DMS153 (cell line): ENCODE measurements at regions not wholly inside any gene's neighbourhood (a gene's known extent, or its start where the extent isn't known, plus 50 kb on each side); places are given as distances from the start of the nearest gene placed in this dataset.

ENCODE experiments used
- DNase-seq: peaks from one replicate; lab custom pipeline; 2025; lab: John Stamatoyannopoulos, UW

DNA sequence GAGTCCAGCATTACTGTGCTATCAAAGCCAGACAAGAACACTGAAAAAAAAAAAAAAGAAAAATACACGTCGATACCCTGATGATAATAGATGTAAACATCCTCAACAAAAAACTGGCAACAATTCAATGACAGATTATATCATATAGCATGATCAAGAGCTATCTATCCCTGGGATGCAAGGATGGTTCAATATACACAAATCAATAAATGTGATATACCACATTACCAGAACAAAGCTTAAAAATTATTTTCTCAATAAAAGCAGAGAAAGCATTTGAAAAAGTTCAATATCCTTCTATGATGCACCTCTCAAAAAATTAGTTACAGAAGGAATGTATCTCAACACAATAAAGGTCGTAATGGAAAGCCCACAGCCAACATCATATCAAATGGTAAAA lies 332.8 kb upstream of the MMADHC start:
- DNase-seq, result no peak

DNA sequence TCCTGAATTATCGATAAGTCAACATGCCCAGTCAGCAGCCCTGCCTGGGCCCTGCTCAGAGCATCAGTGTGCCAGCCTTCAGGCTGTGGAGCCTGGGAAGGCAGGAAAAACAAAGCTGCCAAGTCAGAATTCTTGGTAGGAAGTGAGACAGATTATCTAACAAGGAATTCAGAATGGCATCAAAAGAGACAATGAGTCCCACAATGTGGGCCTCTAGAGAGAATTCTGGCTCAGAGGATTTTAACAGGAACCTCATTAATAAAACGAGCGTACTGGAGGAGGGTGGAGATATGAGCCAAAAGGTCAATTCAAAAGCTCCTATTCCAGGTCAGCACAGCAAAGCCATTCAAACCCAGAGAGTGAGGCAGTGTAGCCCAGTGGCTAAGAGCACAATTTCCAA lies 327.6 kb upstream of the MMADHC start:
- DNase-seq, result no peak

DNA sequence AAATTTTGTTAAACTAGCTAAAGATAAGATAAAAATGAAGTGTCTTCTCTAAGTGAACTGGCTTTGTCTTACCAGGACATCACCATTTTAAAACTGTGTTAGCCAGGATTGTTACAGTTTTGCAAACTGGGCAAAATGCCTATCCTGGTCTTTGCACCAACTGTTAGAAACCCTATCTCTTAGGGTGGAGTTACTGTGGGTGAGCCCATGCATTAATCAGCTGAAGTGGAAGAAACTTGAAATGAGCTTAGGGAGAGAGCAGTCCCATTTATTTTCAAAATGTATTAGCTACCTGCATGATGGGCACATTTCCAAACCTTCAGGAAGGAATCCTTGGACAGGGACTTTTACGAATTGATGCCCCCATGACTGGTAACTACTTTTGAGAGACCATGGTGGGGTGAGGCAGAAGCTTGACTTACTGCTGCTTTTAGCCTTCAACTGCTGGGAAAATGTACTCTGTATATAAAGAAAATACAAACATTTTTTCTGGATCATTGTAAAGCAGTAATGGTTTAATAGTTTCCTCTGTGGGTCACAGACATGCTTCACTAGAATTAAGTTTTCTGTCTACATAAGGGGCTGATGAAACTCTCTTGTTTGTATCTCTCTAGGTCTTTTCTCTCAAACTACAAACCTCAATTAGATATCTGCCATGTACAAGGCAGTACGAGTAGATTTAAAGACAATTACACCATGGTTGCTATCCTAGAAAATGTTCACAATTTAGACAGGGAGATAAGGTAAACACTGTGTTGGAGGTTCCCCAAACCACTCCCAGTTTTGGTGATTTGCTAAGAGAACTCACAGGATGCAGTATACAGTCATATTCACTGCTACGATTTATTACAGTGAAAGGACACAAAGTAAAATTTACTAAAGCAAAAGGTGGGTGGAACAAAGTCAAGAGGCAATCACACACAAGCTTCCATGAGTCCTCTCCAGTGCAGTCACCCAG lies 321.4 kb upstream of the MMADHC start:
- peak; percentile 74 for DNase-seq

DNA sequence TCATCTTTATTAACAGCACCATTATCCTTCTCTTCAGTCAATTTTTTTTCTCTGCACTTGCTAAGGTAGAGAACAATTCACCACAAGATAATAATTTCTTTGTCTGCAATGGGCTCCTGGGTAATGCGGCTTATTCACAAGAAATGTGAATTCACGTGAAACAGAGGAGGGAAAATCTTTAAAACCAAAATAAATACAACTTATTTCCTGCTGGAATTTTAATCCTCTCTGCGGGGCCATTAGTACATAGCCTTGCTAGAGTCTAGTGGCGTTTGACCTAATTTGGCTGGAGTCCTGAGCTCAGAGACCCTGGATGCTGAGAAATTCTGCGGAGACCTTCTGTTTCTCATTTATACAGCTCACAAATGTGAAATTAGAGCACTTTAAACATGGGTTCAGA lies 319.3 kb upstream of the MMADHC start:
- DNase-seq, result no peak

DNA sequence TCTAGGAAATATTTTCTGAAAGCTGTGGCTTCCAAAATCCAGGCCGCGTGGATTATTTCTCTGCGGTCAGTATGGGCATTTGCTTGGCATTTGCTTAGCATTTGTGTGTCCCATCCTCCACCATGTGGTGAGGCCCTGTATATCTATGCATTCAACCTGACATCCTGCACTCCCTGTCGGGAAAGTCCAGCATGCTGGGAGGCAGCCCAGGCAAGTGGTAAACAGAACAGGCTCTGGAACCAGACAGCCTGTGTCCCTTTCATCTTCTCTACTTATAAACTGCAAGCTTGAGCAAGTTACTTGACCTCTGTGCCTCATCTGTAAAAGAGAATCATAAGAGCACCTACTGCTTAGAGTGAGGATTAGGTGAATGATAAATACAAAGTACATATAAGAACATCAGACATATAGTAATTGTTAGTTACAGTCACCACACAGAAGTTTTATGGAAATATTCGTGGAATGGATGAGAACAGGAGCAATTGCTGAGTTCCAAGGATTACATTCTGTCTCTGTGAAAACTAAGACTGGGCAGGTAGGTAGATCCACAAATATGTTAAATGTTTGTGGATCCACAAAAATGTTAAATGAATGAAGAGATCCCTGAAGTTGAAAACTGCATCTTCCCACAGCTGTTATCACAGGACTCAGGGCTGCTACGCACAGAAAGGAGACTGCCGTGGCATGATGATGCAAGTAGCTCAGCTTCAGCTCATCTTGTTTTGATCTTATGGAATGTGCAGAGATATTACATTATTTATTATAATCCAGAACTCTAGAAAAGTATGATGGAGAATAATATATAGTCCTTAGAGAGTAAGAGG lies 317.0 kb upstream of the MMADHC start:
- DNase-seq, result no peak

DNA sequence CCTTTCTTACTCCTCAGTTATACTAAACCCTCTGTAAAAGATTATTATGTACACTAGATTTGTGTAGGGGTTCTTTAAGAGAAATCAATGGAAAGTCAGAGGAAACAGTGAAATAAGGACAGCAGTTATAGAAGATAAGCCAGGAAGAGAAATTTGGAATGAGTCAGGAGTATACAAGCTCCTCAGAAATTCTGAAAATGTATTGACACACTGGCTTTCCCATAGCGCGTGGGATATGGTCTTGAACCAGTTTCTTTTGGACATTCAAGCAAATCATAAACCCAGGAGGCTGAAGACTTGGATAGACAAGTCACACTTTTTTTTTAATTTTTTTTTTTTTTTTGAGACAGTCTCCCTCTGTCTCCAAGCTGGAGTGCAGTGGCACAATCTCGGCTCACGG lies 316.1 kb upstream of the MMADHC start:
- no peak for DNase-seq

DNA sequence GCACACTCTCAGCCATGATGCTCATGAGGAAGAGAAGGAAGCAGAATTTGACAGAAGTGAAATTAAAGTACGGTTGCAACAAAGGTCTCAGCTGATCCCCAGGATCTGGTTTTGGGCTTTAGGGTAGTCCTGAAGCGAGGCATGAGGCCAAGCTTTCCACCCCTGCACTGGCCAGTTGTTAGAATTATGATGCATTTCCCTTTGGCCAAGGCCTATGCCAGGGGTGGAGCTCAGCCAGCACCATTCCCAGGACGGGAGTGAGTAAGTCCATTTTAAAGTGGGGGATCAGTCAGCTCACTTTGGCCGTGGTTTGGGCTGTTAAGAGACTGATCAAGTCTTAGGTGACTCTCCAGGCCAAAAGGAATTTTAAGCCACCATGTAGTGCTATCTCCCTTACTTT lies 314.5 kb upstream of the MMADHC start:
- no peak for DNase-seq

DNA sequence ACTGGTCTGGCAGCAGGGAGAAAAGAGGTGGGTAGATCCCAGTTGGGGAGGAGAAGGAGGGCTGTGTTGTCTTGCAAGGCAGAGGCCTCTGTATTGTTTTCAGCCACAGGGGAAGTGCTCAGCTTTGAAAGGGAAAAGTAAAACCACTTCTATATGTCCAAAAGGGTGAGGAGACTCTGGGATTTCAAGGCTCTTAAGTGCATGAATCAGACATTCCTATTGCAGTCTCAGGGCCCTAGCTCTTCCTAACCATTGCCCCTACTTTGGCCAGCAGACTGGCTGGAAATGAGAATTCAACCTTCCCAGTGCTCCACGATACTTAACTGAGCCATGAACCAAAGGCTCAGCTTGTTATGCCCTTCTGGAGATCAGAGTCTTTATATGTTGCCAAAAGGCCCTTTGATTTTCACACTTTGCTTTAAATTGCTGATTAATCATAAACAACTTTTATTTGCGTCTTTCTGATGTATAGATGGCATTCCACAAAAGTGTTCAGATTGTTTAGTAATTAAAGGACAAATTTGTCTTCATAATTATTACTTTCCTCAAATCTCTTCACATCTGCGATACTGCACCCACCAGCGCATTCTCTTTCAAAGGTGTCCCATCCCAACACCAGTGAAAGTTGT lies 313.8 kb upstream of the MMADHC start:
- no peak for DNase-seq

DNA sequence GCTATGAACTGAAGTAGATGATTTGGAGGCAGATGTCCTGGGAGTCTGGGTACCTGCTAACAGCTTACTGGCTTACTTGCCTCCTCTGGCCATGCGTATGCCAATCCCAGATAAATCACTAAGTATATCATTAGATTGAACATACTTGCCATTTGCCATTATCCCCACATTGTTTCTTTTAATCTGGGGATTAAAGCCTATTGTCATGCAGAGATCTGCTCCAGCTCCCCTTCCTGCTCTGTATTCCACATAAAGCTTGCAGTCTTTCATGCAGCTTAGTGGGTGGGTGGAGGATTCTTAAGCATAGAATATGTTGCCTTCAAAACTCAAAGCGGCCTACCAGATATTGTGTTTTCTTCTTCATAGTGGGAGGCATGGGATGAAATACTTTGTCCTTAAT lies 311.8 kb upstream of the MMADHC start:
- DNase-seq, result no peak

DNA sequence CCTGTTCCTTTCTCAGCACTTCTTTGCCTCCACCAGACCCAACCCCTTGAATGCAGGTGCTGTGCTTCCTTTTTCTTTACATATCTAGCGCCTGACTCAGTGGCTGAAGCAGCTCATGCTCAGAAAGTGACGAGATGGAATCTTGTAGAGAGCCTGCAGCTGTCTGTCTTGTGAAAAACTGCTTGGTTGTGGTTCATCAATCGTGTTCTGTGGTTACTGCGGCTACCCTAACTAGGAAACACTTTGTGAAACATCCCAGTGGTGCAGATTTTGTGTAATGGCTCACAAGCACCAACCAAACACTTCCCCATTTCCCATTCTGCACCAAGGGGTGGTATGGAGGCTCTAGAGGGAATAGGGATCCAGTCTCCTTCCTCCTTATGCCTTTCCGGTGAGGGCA lies 307.2 kb upstream of the MMADHC start:
- DNase-seq, result no peak

DNA sequence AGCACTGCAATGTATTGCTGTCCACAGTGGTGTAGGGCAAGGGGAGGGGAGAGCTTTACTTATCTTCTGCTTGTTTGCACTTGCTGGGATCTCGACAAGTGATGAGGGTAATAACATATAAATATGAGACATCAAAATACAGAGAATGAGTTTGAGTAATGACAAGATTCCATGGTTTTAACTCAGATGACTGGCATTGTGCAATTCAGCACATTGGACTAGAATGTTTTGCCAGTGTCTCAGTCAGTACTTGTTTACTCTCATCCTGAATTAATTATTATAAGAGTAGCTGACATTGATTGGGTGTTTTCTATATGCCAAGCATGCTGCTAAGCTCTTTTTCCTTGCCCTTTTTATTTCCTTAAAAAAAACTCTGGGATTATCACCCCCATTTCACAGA lies 306.7 kb upstream of the MMADHC start:
- DNase-seq, result no peak

DNA sequence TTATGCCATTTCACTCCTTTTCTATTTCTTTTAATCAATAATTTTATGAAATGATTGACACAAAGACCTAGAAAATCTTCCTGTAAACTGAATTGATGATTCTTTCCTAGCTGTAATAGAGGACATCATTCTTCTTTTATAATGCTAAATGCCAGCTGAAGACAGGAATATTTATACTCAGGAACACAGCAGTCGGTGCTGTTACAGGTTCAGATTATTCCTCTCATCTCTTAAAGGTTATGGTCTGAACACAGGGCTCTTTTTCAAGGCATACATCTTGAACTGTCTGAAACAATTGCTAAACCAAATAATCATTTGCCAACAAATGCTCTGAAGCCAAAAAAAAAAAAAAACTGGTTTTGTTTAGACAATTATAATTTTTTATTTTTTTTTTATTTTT lies 305.0 kb upstream of the MMADHC start:
- DNase-seq, result no peak

DNA sequence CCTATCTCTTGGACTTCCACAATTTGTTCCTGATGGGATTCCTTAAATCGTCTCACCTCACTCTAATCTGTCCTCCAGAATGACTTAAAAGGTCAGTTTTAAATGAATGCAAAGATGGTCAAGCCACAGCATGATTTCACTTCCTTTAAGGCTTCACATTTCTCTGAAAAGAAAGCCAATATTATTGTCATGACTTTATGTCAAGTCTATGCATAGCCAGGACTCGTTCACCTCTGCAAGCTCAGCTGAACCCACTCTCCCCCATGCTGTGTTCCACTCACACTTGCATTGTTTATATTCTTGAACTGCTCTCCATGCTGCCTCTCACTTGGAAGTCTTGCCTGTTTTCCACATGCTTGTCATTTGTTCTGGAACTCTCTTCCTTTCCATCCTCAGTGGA lies 298.4 kb upstream of the MMADHC start:
- DNase-seq, result no peak

DNA sequence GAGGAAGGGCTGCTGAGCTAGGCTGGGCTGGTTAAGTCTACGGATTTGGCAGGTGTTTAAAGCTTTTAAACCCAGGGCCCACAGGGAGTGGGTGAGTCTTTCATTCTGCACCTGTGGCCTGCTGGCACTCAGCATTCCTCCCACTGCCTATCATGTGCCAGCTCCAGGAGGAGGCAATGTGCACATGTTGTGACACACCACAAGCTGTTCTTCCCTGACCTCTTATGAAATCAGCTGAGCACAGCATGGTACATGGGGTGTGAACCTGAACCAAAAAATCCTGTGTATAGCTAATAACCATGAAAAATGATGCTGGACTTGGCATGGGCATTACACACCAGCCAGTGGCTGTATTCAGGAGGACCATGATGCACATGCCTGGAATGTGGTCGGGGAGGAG lies 297.9 kb upstream of the MMADHC start:
- DNase-seq, result peak; percentile 95

DNA sequence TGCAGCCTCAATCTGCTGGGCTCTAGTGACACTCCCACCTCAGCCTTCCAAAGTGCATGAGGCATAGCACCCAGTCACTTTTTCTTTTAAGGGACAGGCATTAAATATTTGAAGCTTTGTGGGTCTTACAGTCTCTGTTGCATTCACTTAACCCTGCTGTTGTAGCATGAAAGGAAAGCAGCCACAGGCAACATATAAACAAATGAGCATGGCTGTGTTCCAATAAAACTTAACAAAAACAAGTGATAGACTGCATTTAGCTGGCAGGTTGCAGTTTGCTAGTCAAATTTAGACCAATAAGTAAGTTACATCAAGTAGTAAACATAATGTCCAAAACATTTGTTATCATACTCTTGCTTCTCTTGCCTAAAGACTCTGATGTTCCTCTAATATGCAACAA lies 297.3 kb upstream of the MMADHC start:
- no peak for DNase-seq

DNA sequence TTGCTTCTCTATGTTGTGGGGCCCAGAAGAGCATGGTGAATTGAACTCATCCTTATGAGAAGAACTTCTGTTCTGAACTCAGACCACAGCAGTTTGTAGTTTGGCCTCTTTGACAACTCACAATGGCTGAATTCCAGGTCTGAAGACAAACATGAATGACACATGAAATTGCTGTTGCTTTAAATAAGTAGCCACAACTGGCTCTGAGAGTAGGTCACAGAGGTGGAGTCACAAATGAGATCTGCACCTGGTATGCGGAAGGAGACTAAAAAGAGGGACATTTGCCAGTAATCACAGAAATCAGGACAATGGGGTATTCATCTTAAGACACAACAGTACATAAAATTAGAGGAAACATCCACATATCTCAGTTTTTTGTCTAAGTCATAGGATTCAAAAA lies 290.3 kb upstream of the MMADHC start:
- DNase-seq, result no peak

DNA sequence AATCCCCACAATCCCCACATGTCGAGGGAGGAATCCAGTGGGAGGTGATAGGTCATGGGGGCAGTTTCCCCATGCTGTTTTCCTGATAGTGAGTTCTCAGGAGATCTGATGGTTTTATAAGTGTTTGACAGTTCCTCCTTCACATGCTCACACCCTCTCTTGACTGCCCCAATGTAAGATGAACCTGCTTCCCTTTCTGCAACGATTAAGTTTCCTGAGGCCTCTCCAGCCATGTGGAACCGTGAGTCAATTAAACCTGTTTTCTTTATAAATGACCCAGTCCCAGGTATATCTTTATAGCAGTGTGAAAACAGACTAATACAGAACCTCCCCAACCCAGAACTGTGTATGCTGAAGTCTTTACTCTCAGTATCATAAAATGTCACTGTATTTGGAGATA lies 289.5 kb upstream of the MMADHC start:
- no peak for DNase-seq

DNA sequence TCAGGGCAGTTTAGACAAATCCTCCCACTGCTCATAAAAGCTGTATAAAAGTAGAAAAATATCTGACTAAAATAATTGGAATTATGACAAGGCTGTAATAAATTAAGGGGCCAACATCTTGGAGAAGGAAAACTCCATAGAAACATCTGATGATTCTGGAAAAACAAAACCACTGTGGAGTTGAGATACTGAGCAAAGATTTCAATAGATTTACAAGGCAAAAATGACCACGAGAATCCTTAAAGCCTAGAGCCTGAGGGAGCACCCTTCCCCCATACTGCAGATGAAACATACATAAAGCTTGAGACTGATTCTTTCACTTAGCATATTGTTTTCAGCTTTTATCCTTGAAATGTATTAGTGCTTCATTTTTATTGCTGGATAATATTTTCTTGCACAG lies 286.4 kb upstream of the MMADHC start:
- DNase-seq, result no peak

DNA sequence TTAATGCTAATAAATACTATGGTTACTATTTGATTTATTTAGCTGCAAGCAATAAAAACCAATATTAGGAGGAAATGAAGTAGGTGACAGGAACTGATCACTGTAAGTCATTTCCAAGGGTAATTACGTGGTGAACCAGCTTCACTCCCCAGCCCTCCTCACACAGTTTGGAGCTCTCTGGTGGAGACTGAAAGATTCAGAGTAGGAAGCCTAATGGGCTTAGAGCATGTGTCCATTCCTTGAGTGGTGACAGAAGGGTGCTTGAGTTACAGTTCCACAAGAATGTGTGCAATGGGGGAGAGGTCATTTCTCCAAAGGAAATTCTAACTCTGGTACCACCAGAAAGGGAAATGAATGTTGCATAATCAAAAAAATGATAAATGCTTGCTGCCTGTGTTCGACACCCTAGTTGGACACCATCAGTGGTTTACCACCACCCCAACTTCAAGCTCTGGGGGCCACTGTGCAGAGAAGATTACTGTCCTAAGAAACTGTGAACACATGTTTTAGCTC lies 285.1 kb upstream of the MMADHC start:
- no peak for DNase-seq

DNA sequence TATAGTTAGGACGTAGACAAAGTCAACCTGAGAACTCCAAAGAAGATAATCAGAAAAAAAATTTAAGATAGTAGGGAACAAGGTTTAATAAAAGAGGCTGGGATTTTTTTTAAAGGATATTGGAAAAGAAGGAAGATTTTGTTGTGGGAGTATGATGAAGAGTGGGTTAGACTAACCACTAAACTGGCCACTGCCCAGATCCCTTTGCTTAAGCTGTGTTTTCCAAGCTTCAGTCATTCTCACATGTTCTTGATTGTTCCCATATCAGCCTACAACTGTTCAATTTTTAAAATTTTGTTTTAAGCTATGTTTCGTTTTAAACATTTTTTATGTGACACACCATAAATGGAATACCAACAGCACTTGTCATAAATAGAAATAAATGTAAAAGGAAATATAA lies 284.5 kb upstream of the MMADHC start:
- no peak for DNase-seq

DNA sequence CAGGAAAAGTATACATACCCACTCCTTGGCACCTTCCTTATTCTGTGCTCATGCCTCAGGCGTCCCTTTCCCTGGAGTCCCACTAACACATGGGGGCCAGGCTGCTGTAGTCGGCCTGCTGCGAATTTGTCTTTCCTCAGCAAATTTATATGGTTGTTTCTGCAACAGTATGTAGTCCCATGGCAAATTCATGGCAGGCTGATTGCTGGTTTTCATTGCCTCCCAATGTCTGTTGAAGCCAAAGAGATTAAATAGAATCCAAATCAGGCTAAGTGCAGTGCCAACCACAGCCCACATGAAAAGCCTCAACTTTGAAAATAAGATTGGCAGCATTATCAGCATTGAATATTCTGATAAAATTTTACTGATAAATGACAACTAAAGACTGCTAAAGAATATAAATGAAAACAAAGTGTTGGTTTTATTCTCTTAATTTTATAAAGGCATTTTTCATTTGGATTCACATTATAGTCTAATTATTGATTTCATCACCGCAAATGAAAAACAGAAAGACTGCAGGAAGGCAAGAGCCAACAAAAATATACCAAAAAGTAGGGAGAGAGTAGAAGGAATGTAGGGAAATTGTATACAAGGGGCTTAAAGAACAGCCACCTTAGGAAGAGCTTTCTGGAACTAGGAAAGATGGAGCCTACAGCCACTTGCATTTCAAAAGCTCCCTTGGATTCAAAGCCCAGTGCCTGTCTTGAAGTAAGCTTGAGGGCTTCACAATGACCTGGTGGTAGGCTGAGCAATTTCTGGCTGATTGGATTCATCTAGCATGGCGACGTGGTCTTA lies 283.7 kb upstream of the MMADHC start:
- DNase-seq, result no peak

DNA sequence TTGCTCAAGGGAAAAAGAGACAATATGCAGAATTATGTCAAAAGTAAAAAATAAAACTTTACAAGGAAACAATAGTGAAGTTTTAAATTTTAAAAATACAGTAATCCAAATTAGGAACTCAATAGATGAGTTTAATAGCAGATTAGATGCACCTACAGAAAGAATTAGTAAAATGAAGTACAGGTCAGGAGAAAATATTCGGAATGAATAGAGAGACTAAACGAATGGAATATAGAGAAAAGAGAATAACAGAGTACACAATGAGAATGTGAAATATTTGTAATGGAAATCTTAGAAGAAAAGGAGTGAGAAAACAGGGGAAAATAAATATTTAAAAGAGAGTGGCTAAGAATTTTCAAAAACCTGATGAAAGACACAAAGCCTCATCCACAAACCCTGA lies 275.7 kb upstream of the MMADHC start:
- DNase-seq, result no peak
